Endothelial cell (in vitro differentiated cells): ENCODE measurements at regions not wholly inside any gene's neighbourhood (a gene's known extent, or its start where the extent isn't known, plus 50 kb on each side); places are given as distances from the start of the nearest gene placed in this dataset.

ENCODE experiments used
- DNase-seq: peaks from one replicate; pipeline ENCODE4 v3.0.0; 2021; ENCODE audit warnings: low spot score
- H3K27ac Mint-ChIP-seq: one replicate; pipeline ENCODE4 v1.8.0; 2021; ENCODE audit warnings: mixed read lengths, inconsistent platforms; ENCODE audit not compliant: unreplicated experiment
- H3K27me3 Mint-ChIP-seq: one replicate; pipeline ENCODE4 v1.8.0; 2021; ENCODE audit warnings: mild to moderate bottlenecking, moderate library complexity, mixed read lengths, inconsistent platforms; ENCODE audit not compliant: unreplicated experiment
- H3K36me3 Mint-ChIP-seq: one replicate; pipeline ENCODE4 v1.8.0; 2021; ENCODE audit warnings: mild to moderate bottlenecking, low read depth, mixed read lengths, inconsistent platforms; ENCODE audit not compliant: unreplicated experiment
- H3K4me1 Mint-ChIP-seq: one replicate; pipeline ENCODE4 v1.8.0; 2021; ENCODE audit warnings: mild to moderate bottlenecking, mixed read lengths, inconsistent platforms; ENCODE audit not compliant: unreplicated experiment
- H3K4me3 Mint-ChIP-seq: one replicate; pipeline ENCODE4 v1.8.0; 2021; ENCODE audit warnings: mild to moderate bottlenecking, mixed read lengths, inconsistent platforms; ENCODE audit not compliant: unreplicated experiment
- H3K9me3 Mint-ChIP-seq: one replicate; pipeline ENCODE4 v1.8.0; 2021; ENCODE audit warnings: mixed read lengths, inconsistent platforms; ENCODE audit not compliant: unreplicated experiment
- TF ChIP-seq, protein P1 (sequence below): fragments of 200-600 bp; sonication (generic); IDR thresholded peaks from one replicate; pipeline ENCODE4 v1.5.0; 2021; ENCODE audit warnings: antibody characterized with exemption; ENCODE audit not compliant: unreplicated experiment

DNA sequence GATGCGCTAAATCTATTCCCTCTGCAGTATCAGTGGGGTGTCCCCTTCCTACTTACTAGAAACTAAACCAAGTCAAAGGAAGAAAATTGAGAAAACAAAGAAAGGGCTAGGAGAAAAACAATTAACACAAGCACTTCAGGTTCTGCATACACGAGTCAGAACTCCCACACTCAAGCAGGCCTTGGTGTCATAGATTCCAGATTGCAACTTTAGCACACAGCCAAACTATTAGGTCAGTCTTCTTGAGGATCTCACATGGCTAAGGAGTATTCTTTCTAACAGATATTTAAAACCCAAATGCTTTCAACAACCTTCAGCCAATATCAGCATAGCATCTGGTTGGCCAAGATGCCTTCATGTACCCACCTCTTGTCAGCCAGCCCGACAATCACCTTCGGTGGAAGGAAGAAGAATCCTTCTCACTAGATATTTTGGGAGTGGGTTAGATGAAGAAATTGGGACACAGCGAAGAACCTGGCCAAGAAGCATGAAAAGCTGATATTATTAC lies 340.0 kb downstream of the VPS13C start:
- Mint-ChIP-seq H3K27ac (no peak overlapping the region), H3K9me3 (no peaks in the 10 kb centered on the region), H3K27me3 (no peaks in the 10 kb centered on the region), H3K4me1 (peaks cover under 1% of the 10 kb centered on the region), H3K36me3 (no peaks in the 10 kb centered on the region), H3K4me3 (no peak overlapping the region)
- DNase-seq: no peak
- TF ChIP-seq, protein P1, sequence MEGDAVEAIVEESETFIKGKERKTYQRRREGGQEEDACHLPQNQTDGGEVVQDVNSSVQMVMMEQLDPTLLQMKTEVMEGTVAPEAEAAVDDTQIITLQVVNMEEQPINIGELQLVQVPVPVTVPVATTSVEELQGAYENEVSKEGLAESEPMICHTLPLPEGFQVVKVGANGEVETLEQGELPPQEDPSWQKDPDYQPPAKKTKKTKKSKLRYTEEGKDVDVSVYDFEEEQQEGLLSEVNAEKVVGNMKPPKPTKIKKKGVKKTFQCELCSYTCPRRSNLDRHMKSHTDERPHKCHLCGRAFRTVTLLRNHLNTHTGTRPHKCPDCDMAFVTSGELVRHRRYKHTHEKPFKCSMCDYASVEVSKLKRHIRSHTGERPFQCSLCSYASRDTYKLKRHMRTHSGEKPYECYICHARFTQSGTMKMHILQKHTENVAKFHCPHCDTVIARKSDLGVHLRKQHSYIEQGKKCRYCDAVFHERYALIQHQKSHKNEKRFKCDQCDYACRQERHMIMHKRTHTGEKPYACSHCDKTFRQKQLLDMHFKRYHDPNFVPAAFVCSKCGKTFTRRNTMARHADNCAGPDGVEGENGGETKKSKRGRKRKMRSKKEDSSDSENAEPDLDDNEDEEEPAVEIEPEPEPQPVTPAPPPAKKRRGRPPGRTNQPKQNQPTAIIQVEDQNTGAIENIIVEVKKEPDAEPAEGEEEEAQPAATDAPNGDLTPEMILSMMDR: no peak

DNA sequence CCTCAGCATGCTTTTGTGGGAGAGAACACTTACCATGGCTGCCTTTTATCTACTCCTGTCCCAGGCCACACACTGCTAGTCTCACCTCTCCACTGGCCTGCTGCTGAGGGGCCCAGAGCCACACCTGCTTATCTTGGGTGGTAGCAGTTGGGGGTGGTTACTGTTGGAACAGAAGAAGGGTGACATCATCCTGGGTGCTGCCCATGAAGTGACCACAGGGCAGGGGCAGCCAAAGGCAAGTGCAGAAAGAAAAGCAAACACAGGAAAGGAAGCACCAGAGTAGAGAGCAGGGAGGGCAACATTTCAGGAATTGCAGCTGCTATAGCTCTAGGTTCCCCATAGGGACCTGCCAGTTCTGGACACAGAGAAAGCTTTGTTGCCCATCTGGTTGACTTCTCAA lies 345.2 kb downstream of the VPS13C start:
- Mint-ChIP-seq H3K27me3 (no peaks in the 10 kb centered on the region), H3K27ac (no peak overlapping the region), H3K36me3 (no peaks in the 10 kb centered on the region), H3K4me3 (no peak overlapping the region), H3K9me3 (no peaks in the 10 kb centered on the region), H3K4me1 (peaks cover 6% of the 10 kb centered on the region)
- no peak for DNase-seq
- TF ChIP-seq, protein P1: no peak

DNA sequence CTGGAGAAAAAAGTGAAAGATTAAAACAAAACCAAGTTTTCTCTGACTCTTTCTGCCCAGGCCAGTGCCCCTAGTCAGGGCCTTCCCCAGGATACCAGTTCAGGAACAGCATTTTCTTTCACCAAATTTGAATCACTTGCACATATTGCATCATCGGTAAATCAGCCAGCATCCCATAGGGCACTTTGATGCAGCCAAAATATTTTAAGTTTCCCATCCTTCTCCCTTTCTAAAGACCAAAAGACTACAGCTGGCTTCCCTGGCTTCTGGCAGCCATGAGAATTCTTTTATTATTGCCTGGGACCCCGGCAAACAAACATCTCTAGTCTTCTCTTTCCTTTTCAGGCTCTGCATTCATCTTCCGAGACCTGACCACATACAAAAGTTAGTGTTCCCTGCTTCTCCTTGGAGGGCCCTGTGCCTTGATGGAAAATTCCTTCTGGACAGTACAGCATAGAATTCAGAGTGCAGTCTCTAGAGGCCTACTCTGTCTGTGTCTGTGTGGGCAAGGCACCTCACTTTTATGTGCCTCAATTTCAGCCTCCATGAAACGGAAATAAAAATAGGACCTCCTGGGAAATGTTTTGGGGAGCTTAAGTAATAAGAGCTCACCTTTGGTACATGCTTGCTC lies 348.0 kb downstream of the VPS13C start:
- Mint-ChIP-seq H3K27ac (no peak overlapping the region), H3K9me3 (no peaks in the 10 kb centered on the region), H3K36me3 (no peaks in the 10 kb centered on the region), H3K27me3 (no peaks in the 10 kb centered on the region), H3K4me1 (peaks cover 6% of the 10 kb centered on the region), H3K4me3 (no peak overlapping the region)
- TF ChIP-seq, protein P1: no peak
- DNase-seq: no peak

DNA sequence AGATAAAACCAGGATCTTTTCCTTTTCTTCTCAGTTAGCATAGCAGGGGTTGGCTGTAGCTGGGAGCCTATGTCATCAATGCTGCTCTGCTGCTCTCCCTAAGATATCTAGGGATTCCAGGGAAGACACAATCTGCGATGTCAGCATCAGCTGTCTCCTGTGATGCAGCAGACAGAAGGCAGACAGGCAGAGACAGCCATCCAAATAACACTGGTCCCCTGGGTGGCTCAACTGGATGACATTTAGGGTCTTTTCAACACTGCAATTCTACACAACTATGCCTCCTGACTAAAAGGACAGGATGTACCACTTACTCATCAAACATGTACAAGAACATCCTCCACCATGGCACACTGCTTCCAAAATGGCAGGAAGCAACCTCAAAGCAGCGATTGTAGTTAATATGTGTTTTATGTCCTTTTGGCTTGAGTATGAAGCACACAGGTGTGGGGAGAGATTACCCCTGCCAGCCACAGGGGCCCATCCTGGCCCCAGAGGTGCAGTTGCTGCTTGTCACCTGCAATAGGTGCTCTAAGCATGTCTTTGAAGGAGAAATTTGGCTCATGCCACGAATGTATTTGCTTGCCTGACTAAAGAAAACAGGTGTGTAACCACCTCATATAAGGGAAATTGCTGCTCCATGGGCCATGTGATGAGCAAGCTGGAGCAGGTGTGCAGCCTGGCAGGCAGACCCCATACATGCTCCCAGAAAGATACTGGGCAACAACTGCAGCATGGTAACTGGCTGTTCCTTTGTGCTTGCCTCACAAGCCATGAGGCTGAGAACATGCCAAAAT lies 357.8 kb downstream of the VPS13C start:
- H3K4me1 Mint-ChIP-seq: peaks cover 9% of the 10 kb centered on the region
- TF ChIP-seq, protein P1: no peak
- no peak overlapping the region for H3K27ac Mint-ChIP-seq
- no peaks in the 10 kb centered on the region for H3K27me3 Mint-ChIP-seq
- H3K4me3 Mint-ChIP-seq: no peak overlapping the region
- DNase-seq: no peak
- no peaks in the 10 kb centered on the region for H3K36me3 Mint-ChIP-seq
- H3K9me3 Mint-ChIP-seq: no peaks in the 10 kb centered on the region

- no peak overlapping the region for H3K27ac Mint-ChIP-seq
- H3K4me1 Mint-ChIP-seq: peaks cover 16% of the 10 kb centered on the region
- H3K36me3 Mint-ChIP-seq: no peaks in the 10 kb centered on the region
- no peaks in the 10 kb centered on the region for H3K27me3 Mint-ChIP-seq
- DNase-seq: no peak
- TF ChIP-seq, protein P1: no peak
- no peaks in the 10 kb centered on the region for H3K9me3 Mint-ChIP-seq
- no peak overlapping the region for H3K4me3 Mint-ChIP-seq
Observed at GRCh38 chr15:61701455-61701854, 358.8 kb downstream of the VPS13C start.
